AG10803 (cell line): ENCODE measurements at regions not wholly inside any gene's neighbourhood (a gene's known extent, or its start where the extent isn't known, plus 50 kb on each side); places are given as distances from the start of the nearest gene placed in this dataset.
A peak's percentile ranks its signal among the peaks of the same experiment; 100 is the strongest.

Source experiments
- DNase-seq: peaks from one replicate; pipeline ENCODE4 v3.0.0; 2010; ENCODE audit warnings: low read depth
- H3K4me3 ChIP-seq: 2 replicates; pipeline ENCODE4 v1.5.1; 2011; ENCODE audit warnings: mild to moderate bottlenecking, low read length, control low read depth
- CTCF ChIP-seq: conservative IDR thresholded peaks from 2 replicates; pipeline ENCODE4 v1.5.1; 2011; ENCODE audit warnings: mild to moderate bottlenecking, low read length, control low read depth, inconsistent platforms

GRCh38 chr16:85183564-85183963, 71.3 kb upstream of the CIBAR2 start:
- no peak for DNase-seq
- H3K4me3 ChIP-seq, result no peak overlapping the region
- TF ChIP-seq CTCF, result no peak

- H3K4me3 ChIP-seq, result no peak overlapping the region
- no peak for DNase-seq
- TF ChIP-seq CTCF, result no peak
Observed at GRCh38 chr16:85184404-85184803, 72.1 kb upstream of the CIBAR2 start.

GRCh38 chr16:85185303-85186100, 73.2 kb upstream of the CIBAR2 start:
- no peak for TF ChIP-seq CTCF
- no peak overlapping the region for H3K4me3 ChIP-seq
- DNase-seq, result no peak

- no peak overlapping the region for H3K4me3 ChIP-seq
- DNase-seq, result peak; percentile 82
- TF ChIP-seq CTCF, result no peak
Observed at GRCh38 chr16:85187002-85187401, 74.7 kb upstream of the CIBAR2 start.

- no peak overlapping the region for H3K4me3 ChIP-seq
- DNase-seq, result no peak
- TF ChIP-seq CTCF, result no peak
Observed at GRCh38 chr16:85187447-85187846, 75.2 kb upstream of the CIBAR2 start.

GRCh38 chr16:85187886-85188285, 75.6 kb upstream of the CIBAR2 start:
- no peak for DNase-seq
- no peak for TF ChIP-seq CTCF
- H3K4me3 ChIP-seq, result no peak overlapping the region
